ENCODE measurements at regions not wholly inside any gene's neighbourhood (a gene's known extent, or its start where the extent isn't known, plus 50 kb on each side); places are given as distances from the start of the nearest gene placed in this dataset.

- no peak for TF ChIP-seq CTCF (IDR thresholded peaks at IDR 0.05)
- no peak for TF ChIP-seq POLR2A (IDR thresholded peaks at IDR 0.05)
Measured at GRCh38 chr17:74135391-74136167, 67.9 kb upstream of the RPL38 start.
